ENCODE measurements at regions not wholly inside any gene's neighbourhood (a gene's known extent, or its start where the extent isn't known, plus 50 kb on each side); places are given as distances from the start of the nearest gene placed in this dataset.

- TF ChIP-seq CTCF (IDR thresholded peaks at IDR 0.05; ENCODE audit: poor library complexity) (no peak), EZH2 (IDR thresholded peaks at IDR 0.05; ENCODE audit: borderline replicate concordance) (no peak)
These were observed 231.7 kb upstream of the STXBP5 start for GRCh38 chr6:146972546-146972945.

All from hepatocyte (in vitro differentiated cells).